Dedifferentiated amniotic fluid mesenchymal stem cell (primary cell): ENCODE measurements at regions not wholly inside any gene's neighbourhood (a gene's known extent, or its start where the extent isn't known, plus 50 kb on each side); places are given as distances from the start of the nearest gene placed in this dataset.
"Not testable (repeated sequence)": the region's sequence is repeated elsewhere in the genome, so short reads cannot be mapped to it uniquely, and the experiment has no call there.

Experiments used
- DNase-seq: peaks from one replicate; pipeline ENCODE4 v3.0.0-alpha.2; 2016; ENCODE audit errors: extremely low spot score

DNA sequence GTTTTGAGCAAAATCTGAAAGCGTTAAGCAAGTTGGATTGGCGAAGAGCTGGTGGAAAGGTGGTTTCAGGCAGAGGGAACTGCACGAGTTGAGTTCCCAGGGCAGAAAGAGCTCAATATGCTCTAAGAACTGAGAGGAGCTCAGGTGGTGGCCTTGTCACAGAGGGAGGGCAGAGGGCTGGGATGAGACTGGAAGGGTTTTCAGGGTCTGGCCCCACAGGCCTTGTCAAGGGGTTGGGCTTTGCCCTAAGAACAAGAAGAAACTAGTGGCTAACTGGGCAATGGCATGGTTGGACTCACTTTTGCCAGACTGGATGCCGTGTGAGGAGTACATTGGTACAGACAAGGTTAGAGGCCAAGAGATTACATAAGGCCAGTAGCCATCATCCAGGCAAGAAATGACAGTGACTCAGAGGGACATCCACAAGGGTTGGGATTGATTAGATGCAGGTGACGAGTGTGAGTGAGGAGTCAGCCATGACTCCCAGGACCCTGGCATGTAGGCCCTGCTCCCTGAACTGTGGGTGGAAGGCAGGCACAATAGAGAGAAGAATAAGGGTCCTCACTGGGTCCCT lies 75.1 kb upstream of the SMIM23 start:
- DNase-seq, result no peak

- DNase-seq, result no peak
These were observed 74.0 kb upstream of the SMIM23 start for GRCh38 chr5:171711571-171711970.

DNA sequence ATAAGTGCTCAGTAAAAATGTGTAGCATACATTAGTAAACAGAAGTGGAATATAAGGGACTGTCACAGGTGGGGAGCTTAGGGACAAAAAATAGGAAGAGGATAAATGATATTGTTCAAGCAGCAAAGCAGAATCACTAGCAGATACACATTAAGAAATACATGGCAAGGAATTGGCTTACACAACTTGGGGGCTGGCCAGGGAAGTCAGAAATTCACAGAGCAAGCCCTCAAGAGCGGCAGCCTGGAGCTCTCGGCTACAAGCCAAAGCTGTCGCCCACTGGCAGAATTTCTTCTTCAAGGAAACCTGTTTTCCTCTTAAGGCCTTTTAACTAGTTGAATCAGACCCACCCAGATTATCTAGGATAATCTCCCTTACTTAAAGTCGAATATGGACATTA lies 73.0 kb upstream of the SMIM23 start:
- no peak for DNase-seq

- DNase-seq, result no peak
These were observed 72.5 kb upstream of the SMIM23 start for GRCh38 chr5:171713152-171713551.

GRCh38 chr5:171714261-171714660 lies 71.4 kb upstream of the SMIM23 start:
- no peak for DNase-seq

GRCh38 chr5:171714851-171715250 lies 70.8 kb upstream of the SMIM23 start:
- no peak for DNase-seq

DNA sequence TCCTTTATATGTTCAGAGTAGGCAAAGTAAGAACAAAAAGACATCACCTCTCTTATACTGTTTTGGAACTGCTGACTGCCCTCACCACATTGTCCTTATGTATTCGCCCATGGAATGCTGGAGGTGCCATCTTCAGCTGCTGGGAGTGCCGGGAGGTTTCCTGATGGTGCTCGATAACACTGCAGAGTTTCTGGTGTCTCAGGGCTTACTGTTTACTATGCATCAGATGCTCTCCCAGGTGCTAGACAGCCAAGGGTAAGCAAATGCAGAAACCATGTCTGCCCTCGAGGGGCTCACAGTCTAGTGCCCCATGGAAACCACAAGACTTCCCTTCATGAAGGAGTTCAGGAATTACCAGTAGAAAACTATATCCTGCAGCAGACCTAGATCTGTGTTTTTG lies 70.1 kb upstream of the SMIM23 start:
- no peak for DNase-seq

- no peak for DNase-seq
These were observed 65.5 kb upstream of the SMIM23 start for GRCh38 chr5:171720086-171720485.

GRCh38 chr5:171721464-171721863 lies 64.2 kb upstream of the SMIM23 start:
- no peak for DNase-seq

GRCh38 chr5:171724468-171725204 lies 61.0 kb upstream of the SMIM23 start:
- DNase-seq, result no peak

DNA sequence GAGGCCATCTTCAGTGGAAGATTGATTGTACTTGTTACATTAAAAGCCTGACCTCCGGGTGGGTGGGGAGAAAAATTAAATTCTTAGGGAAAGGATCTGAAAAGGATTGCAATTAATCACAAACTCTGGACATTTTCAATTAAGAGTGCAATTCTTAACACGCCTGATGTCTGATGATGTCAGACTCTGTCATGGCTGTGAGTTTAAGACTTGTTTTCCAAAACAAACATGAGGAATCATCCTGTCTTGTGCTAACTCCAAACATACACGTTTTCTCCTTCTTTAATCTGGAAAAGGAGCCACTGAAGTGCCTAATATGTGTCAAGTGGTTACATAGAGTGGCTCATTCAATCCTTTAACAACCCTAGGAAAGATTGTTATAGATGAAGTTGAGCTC lies 60.4 kb upstream of the SMIM23 start:
- DNase-seq, result no peak

GRCh38 chr5:171726819-171727218 lies 58.8 kb upstream of the SMIM23 start:
- DNase-seq, result not testable (repeated sequence)

DNA sequence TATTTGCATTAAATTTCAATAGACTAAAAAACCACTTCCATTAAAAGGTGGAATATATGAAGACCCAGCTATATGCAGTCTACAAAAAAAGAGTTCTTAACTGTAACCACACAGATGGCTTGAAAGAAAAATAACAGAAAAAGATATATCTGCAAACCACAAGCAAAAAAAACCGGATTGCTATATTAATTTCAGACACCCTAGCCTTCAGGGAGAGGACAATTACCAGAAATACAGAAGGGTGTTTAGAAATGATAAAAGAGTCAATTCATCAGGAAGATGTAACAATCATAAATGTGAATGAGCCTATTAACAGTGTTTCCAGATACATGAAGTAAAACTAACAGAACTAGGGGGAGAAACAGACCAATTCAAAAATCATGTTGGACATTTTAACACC lies 56.9 kb upstream of the SMIM23 start:
- DNase-seq, result no peak
